ENCODE measurements at regions not wholly inside any gene's neighbourhood (a gene's known extent, or its start where the extent isn't known, plus 50 kb on each side); places are given as distances from the start of the nearest gene placed in this dataset.

DNA sequence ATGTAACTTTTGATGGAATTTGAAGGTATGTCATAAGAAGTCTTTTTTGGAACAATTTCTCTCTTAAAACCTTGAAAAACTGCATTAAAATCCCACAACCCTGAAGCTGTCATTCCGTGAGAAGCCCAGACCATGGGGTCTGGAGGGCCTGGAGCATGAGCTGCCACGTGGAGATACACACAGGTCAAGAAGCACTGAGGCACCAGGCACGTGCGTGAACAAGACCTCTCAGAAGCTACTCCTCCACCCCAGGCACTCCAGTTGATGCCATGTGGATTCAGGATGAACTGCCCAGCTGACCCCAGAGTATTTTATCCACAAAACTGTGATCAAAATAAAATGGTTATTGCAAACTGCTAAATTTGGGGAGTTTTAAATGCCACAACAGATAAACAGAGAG lies 227.5 kb upstream of the BRINP1 start:
- intact Hi-C loops (cut with DNase I; ENCODE audit: low total_unique reads): no loop called here

DNA sequence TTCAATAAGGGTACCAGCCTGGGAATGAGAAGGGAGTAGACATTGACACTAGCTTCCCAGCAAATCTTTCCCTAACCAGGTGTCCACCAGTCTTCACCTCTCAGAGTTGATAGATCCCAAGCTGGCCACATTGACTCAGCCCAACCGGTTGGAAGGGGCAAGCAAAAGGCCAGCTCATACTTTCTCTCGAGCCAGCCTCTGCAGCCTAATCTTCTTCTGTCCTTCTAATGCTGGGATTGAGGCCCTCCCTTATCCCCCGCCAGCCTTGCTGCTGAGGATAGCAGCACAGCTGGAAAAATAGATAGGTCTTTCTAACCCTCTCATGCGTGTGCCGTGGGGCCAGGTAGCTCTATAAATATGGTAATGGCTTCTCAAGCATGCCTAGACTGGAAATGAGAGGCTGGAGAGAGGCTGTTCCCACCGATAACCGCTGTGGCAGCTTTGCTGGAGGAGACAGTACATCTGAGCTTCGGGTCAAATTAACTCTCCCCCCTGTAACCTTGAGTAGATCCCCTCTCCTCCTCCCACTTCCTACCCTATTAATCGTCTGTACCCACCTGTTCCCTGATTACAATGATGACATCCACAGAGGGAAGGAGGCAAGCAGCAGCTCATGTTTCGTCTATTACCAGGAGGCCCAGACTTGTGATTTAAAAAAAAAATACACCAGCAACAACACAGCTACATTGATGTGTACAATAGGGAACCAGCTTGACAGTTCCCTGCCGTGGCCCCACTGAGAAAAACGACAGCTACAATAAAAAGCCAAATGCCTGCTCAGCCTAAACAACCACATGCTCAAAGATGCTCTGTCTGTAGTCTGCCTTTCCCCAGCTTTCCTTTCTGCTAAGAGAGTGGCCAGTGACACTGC lies 219.9 kb upstream of the BRINP1 start:
- H3K9me3 ChIP-seq: no peaks in the 10 kb centered on the region
- H3K4me1 ChIP-seq: no peaks in the 10 kb centered on the region
- H3K4me3 ChIP-seq: no peak overlapping the region
- H3K27me3 ChIP-seq: no peaks in the 10 kb centered on the region
- TF ChIP-seq, protein P1, sequence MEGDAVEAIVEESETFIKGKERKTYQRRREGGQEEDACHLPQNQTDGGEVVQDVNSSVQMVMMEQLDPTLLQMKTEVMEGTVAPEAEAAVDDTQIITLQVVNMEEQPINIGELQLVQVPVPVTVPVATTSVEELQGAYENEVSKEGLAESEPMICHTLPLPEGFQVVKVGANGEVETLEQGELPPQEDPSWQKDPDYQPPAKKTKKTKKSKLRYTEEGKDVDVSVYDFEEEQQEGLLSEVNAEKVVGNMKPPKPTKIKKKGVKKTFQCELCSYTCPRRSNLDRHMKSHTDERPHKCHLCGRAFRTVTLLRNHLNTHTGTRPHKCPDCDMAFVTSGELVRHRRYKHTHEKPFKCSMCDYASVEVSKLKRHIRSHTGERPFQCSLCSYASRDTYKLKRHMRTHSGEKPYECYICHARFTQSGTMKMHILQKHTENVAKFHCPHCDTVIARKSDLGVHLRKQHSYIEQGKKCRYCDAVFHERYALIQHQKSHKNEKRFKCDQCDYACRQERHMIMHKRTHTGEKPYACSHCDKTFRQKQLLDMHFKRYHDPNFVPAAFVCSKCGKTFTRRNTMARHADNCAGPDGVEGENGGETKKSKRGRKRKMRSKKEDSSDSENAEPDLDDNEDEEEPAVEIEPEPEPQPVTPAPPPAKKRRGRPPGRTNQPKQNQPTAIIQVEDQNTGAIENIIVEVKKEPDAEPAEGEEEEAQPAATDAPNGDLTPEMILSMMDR (IDR thresholded peaks at IDR 0.05): no peak
- TF ChIP-seq POLR2A (IDR thresholded peaks at IDR 0.05): no peak
- intact Hi-C loops (cut with DNase I; ENCODE audit: low total_unique reads): no loop called here
- H3K27ac ChIP-seq: no peak overlapping the region
- DNase-seq: no peak
- no peaks in the 10 kb centered on the region for H3K36me3 ChIP-seq

More for the DNA sequence above, 227.5 kb upstream of the BRINP1 start:
- TF ChIP-seq, protein P1 (IDR thresholded peaks at IDR 0.05): no peak
- TF ChIP-seq POLR2A (IDR thresholded peaks at IDR 0.05): no peak
- no peak for DNase-seq
- Histone ChIP-seq H3K4me3 (no peak overlapping the region), H3K36me3 (no peaks in the 10 kb centered on the region), H3K27ac (no peak overlapping the region), H3K27me3 (no peaks in the 10 kb centered on the region), H3K9me3 (no peaks in the 10 kb centered on the region), H3K4me1 (no peaks in the 10 kb centered on the region)

DNA sequence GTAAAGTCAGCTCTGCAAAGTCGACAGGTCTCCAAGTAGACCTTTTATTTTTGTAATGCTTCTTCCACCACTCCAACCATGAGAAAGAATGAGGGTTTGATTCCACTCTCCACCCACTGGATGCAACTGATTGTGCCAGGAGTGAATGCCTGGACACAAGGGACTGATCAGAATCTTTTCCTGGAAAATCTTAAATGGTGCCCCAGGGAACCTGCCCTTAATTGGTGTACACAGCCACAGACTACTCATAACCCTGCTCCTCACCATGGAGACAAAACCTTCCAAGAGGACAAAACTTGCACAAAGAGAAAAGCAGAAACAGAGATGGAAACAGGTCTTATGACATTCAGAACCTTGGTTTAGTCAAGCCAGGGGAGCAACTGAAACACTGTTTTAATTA lies 208.6 kb upstream of the BRINP1 start:
- DNase-seq: no peak
- intact Hi-C loops (cut with DNase I; ENCODE audit: low total_unique reads): no loop called here

DNA sequence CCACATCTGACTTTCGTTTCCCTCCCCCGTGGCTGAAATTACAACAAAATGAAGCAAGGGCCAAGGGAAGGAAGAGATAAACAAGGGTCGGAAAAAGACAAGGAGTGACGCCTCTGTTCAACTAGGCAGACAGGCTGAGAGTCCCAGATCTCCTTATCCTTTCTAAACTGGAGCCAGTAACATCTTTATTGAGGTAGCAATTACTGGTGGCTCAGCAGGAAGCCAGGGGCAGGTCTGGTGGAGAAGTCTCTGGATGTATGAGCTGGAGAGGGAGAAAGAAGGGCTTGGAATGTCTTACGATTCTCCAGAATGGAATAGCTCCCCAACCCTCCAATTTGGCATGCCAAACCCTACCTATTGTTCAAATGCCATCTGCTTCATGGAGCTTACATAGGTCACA lies 190.8 kb upstream of the BRINP1 start:
- TF ChIP-seq, protein P1 (IDR thresholded peaks at IDR 0.05): no peak
- TF ChIP-seq POLR2A (IDR thresholded peaks at IDR 0.05): no peak
- Histone ChIP-seq H3K36me3 (no peaks in the 10 kb centered on the region), H3K4me1 (peaks cover 0 to 4% of the 10 kb centered on the region in 2 donors), H3K9me3 (no peaks in the 10 kb centered on the region), H3K27ac (no peak overlapping the region), H3K27me3 (no peaks in the 10 kb centered on the region), H3K4me3 (no peak overlapping the region)
- intact Hi-C loops (cut with DNase I; ENCODE audit: low total_unique reads): no loop called here
- no peak for DNase-seq

More for the DNA sequence above, 208.6 kb upstream of the BRINP1 start:
- Histone ChIP-seq H3K27ac (no peak overlapping the region), H3K27me3 (no peaks in the 10 kb centered on the region), H3K36me3 (no peaks in the 10 kb centered on the region), H3K4me1 (no peaks in the 10 kb centered on the region), H3K4me3 (no peak overlapping the region), H3K9me3 (no peaks in the 10 kb centered on the region)
- TF ChIP-seq POLR2A (IDR thresholded peaks at IDR 0.05): no peak
- TF ChIP-seq, protein P1 (IDR thresholded peaks at IDR 0.05): no peak

DNA sequence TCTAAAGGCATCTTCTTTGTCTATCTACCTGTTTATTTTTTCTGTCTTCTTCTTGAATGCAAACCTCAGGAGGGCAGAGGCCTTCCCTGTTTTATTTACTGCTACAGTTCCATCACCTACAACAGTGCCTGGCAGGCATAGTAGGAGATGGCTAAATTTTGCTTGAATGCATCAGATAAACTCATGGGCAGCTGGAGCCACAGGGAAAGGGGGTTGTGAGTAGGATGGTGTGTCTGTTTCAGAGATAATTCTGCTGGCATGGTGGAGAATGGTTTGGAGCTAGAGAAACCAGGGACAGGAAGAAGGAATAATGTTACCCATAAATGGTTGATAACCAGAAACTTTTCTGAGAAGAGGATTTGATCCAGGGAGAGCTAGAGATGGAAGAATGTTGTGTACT lies 189.8 kb upstream of the BRINP1 start:
- H3K27me3 ChIP-seq: no peaks in the 10 kb centered on the region
- H3K27ac ChIP-seq: no peak overlapping the region
- H3K36me3 ChIP-seq: no peaks in the 10 kb centered on the region
- H3K4me3 ChIP-seq: no peak overlapping the region
- peaks cover 0 to 4% of the 10 kb centered on the region in 2 donors for H3K4me1 ChIP-seq
- intact Hi-C loops (cut with DNase I; ENCODE audit: low total_unique reads): no loop called here
- no peak for DNase-seq
- TF ChIP-seq POLR2A (IDR thresholded peaks at IDR 0.05): no peak
- H3K9me3 ChIP-seq: no peaks in the 10 kb centered on the region

Data from uterus (tissue), 3 donors.